ENCODE measurements at regions not wholly inside any gene's neighbourhood (a gene's known extent, or its start where the extent isn't known, plus 50 kb on each side); places are given as distances from the start of the nearest gene placed in this dataset.

DNA sequence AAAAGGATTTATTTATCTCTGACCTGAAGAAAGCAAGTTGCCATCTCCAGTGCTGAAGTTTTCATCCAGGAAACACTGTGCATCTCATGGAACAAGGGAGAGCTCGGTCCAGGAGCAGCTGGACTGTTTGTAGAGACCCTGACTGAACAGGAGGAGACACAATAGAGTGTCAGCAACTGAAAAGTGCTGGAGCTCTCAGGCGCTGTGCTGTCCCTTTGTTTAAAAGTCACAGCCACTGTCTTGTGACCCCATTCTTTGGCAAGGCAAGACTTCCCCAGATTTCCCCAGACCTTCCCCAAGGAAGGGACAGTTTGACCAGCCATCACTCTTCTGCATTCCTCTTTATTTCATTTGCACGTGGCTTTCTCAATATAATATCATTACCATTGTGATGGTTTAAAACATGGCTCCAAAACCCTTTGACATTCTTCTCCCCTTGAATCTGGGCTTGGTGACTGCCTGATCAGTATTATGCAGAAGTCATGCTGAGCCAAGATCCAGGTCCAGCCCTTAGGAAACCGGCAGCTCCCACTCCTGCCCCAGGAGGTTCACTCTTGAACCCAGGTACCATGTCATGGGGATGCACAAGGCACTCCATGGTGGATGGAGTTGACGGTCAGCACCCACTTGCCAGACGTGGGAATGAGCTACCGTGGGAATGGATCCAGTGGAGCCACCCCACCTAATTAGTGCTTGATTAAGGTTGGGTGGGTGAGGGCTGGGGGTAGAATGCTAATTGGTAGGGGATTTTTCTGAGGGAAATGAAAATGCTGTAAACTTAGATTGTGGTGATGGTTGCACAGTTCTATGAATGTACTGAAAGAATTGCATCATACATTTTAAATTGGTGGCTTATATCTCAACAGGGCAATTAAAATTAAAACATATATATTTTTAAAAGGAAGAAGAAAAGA lies 497.9 kb upstream of the RAB6C start:
- no peak overlapping the region for H3K4me3 ChIP-seq (ENCODE audit: low read depth in 1 of 3, low read length in 3 of 3)
- H3K27me3 ChIP-seq (ENCODE audit: control insufficient read depth in 4 of 4, insufficient read depth in 4 of 4, low read length in 3 of 4) = peaks cover 0 to 3% (median 0%) of the 10 kb centered on the region in 4 donors
- H3K36me3 ChIP-seq (ENCODE audit: control insufficient read depth in 4 of 4, insufficient read depth in 3 of 4, low read depth in 1 of 4, low read length in 3 of 4) = no peaks in the 10 kb centered on the region
- no peaks in the 10 kb centered on the region for H3K9me3 ChIP-seq (ENCODE audit: control insufficient read depth in 4 of 4, low read length in 3 of 4)
- no peaks in the 10 kb centered on the region for H3K4me1 ChIP-seq (ENCODE audit: control insufficient read depth in 4 of 4, insufficient read depth in 4 of 4, low read length in 3 of 4)
- DNase-seq (ENCODE audit: low spot score) = no peak
- no peak overlapping the region for H3K27ac ChIP-seq (ENCODE audit: low read depth in 1 of 2, low read length in 2 of 2)
- WGBS = 70% methylated on average over 7 of the region's 7 CpGs
- TF ChIP-seq, protein P1, sequence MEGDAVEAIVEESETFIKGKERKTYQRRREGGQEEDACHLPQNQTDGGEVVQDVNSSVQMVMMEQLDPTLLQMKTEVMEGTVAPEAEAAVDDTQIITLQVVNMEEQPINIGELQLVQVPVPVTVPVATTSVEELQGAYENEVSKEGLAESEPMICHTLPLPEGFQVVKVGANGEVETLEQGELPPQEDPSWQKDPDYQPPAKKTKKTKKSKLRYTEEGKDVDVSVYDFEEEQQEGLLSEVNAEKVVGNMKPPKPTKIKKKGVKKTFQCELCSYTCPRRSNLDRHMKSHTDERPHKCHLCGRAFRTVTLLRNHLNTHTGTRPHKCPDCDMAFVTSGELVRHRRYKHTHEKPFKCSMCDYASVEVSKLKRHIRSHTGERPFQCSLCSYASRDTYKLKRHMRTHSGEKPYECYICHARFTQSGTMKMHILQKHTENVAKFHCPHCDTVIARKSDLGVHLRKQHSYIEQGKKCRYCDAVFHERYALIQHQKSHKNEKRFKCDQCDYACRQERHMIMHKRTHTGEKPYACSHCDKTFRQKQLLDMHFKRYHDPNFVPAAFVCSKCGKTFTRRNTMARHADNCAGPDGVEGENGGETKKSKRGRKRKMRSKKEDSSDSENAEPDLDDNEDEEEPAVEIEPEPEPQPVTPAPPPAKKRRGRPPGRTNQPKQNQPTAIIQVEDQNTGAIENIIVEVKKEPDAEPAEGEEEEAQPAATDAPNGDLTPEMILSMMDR (IDR thresholded peaks at IDR 0.05; ENCODE audit: low read depth, low read length, missing input control) = no peak
- TF ChIP-seq TAF1 (conservative IDR thresholded peaks at IDR 0.05) (no peak), SP1 (IDR thresholded peaks at IDR 0.05) (no peak), HNF4A (conservative IDR thresholded peaks at IDR 0.05) (no peak), RXRA (IDR thresholded peaks at IDR 0.05) (no peak), EGR1 (IDR thresholded peaks at IDR 0.05; ENCODE audit: low read depth in 2 of 2) (no peak), RAD21 (IDR thresholded peaks at IDR 0.05) (no peak), FOXA2 (IDR thresholded peaks at IDR 0.05) (no peak), FOXA1 (IDR thresholded peaks at IDR 0.05) (no peak), GABPA (IDR thresholded peaks at IDR 0.05 in 1 of 2, conservative IDR thresholded peaks at IDR 0.05 in 1 of 2) (no peak), HNF4G (IDR thresholded peaks at IDR 0.05) (no peak), JUND (IDR thresholded peaks at IDR 0.05) (no peak)
- TF ChIP-seq, protein P2, sequence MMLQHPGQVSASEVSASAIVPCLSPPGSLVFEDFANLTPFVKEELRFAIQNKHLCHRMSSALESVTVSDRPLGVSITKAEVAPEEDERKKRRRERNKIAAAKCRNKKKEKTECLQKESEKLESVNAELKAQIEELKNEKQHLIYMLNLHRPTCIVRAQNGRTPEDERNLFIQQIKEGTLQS (IDR thresholded peaks at IDR 0.05) = no peak
- TF ChIP-seq, protein P3, sequence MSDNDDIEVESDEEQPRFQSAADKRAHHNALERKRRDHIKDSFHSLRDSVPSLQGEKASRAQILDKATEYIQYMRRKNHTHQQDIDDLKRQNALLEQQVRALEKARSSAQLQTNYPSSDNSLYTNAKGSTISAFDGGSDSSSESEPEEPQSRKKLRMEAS (IDR thresholded peaks at IDR 0.05) = no peak
- H3K9ac ChIP-seq (ENCODE audit: low read depth in 1 of 2, low read length in 2 of 2) = no peak overlapping the region

DNA sequence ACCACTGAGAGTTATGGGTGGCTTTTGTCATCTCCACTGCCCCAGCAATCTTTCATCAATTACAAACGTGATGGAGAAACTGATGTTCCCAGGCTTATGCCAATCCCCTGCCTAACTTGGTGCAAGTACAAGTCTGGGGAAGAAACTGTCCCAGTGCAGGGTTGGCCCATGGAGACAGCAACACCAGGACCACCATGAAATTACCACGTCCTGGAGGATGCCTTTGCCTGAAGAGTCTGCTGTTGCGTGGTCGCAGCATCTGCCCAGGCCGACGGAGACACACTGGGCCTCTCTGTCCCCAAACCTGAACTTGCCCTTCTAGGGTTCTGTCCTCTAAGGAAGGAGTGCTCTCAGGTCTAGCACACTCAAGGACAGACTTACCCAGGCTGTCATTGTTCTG lies 496.8 kb upstream of the RAB6C start:
- no peaks in the 10 kb centered on the region for H3K36me3 ChIP-seq (ENCODE audit: control insufficient read depth in 4 of 4, insufficient read depth in 3 of 4, low read depth in 1 of 4, low read length in 3 of 4)
- TF ChIP-seq HNF4A (conservative IDR thresholded peaks at IDR 0.05) (no peak), GABPA (IDR thresholded peaks at IDR 0.05 in 1 of 2, conservative IDR thresholded peaks at IDR 0.05 in 1 of 2) (no peak)
- TF ChIP-seq, protein P4, sequence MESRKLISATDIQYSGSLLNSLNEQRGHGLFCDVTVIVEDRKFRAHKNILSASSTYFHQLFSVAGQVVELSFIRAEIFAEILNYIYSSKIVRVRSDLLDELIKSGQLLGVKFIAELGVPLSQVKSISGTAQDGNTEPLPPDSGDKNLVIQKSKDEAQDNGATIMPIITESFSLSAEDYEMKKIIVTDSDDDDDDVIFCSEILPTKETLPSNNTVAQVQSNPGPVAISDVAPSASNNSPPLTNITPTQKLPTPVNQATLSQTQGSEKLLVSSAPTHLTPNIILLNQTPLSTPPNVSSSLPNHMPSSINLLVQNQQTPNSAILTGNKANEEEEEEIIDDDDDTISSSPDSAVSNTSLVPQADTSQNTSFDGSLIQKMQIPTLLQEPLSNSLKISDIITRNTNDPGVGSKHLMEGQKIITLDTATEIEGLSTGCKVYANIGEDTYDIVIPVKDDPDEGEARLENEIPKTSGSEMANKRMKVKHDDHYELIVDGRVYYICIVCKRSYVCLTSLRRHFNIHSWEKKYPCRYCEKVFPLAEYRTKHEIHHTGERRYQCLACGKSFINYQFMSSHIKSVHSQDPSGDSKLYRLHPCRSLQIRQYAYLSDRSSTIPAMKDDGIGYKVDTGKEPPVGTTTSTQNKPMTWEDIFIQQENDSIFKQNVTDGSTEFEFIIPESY (IDR thresholded peaks at IDR 0.05) = no peak
- DNase-seq (ENCODE audit: low spot score) = no peak
- no peak overlapping the region for H3K4me3 ChIP-seq (ENCODE audit: low read depth in 1 of 3, low read length in 3 of 3)
- WGBS = 84% methylated on average over 6 of the region's 6 CpGs
- H3K27ac ChIP-seq (ENCODE audit: low read depth in 1 of 2, low read length in 2 of 2) = no peak overlapping the region
- no peaks in the 10 kb centered on the region for H3K4me1 ChIP-seq (ENCODE audit: control insufficient read depth in 4 of 4, insufficient read depth in 4 of 4, low read length in 3 of 4)
- H3K9me3 ChIP-seq (ENCODE audit: control insufficient read depth in 4 of 4, low read length in 3 of 4) = no peaks in the 10 kb centered on the region
- no peak overlapping the region for H3K9ac ChIP-seq (ENCODE audit: low read depth in 1 of 2, low read length in 2 of 2)
- peaks cover 0 to 3% (median 0%) of the 10 kb centered on the region in 4 donors for H3K27me3 ChIP-seq (ENCODE audit: control insufficient read depth in 4 of 4, insufficient read depth in 4 of 4, low read length in 3 of 4)

All from liver (tissue), 8 donors.